SU-DHL-6 (cell line): ENCODE measurements at regions not wholly inside any gene's neighbourhood (a gene's known extent, or its start where the extent isn't known, plus 50 kb on each side); places are given as distances from the start of the nearest gene placed in this dataset.

Source experiments
- EZH2phosphoT487 ChIP-seq: fragments of 200-600 bp; sonication (generic), shearing (Covaris generic); conservative IDR thresholded peaks from 2 replicates; pipeline ENCODE4 v1.6.1; 2018; ENCODE audit warnings: mild to moderate bottlenecking, antibody characterized with exemption, low read length, moderate library complexity, mixed read lengths
- TF ChIP-seq, protein P1 (sequence below): fragments of 200-600 bp; sonication (generic); IDR thresholded peaks from one replicate; pipeline ENCODE4 v1.5.1; 2017; ENCODE audit warnings: antibody characterized with exemption, mild to moderate bottlenecking, low read length, moderate library complexity; ENCODE audit not compliant: insufficient read depth, poor library complexity, severe bottlenecking

DNA sequence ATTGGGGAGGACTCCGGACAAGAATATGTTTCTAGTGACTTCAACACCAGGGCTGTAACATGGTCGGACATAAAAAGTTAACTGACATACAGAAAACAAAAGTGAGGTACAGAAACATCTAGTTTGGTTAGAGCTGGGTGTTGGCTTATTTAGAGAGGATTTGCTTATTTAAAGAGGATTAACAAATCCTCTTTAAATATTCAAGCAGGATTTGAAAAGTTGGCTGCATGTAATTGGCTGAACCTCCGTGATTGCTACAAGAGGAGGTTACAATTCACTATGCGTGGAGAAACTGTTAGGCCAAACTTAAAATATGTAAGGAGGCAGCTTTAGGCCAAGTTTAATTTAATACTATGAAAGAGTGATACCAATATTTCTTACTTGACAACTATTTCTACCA, 2707.4 kb downstream of the ARAP2 start:
- TF ChIP-seq, protein P1, sequence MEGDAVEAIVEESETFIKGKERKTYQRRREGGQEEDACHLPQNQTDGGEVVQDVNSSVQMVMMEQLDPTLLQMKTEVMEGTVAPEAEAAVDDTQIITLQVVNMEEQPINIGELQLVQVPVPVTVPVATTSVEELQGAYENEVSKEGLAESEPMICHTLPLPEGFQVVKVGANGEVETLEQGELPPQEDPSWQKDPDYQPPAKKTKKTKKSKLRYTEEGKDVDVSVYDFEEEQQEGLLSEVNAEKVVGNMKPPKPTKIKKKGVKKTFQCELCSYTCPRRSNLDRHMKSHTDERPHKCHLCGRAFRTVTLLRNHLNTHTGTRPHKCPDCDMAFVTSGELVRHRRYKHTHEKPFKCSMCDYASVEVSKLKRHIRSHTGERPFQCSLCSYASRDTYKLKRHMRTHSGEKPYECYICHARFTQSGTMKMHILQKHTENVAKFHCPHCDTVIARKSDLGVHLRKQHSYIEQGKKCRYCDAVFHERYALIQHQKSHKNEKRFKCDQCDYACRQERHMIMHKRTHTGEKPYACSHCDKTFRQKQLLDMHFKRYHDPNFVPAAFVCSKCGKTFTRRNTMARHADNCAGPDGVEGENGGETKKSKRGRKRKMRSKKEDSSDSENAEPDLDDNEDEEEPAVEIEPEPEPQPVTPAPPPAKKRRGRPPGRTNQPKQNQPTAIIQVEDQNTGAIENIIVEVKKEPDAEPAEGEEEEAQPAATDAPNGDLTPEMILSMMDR, result no peak
- TF ChIP-seq EZH2phosphoT487, result no peak
